ENCODE measurements at regions not wholly inside any gene's neighbourhood (a gene's known extent, or its start where the extent isn't known, plus 50 kb on each side); places are given as distances from the start of the nearest gene placed in this dataset.

DNA sequence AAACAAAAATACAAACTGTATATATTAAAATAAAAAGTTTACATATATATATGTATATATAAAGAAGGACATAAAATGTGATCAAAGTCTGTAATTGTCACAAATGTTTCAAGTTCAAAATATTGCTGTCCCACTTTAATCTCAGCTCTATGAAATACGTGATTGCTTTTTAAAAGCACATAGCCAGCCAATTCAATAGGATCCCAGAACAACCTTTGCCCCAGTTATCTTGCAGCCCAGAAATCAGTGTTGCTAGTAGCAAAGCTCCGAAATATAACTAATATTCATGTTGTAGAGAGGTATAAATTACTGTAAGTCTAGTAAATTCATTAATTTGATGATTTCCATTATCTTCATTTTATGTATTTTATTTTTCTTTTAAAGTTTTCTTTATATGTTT, 114.6 kb downstream of the ELOVL4 start:
- in situ Hi-C loops (cut with MboI; ENCODE audit: low sequenced_read_pairs in 4 of 4) (no loop called here), intact Hi-C loops (cut with DNase I; ENCODE audit: low total_unique reads) (no loop called here)
- H3K27me3 ChIP-seq, result no peaks in the 10 kb centered on the region
- H3K4me3 ChIP-seq, result no peak overlapping the region
- H3K4me1 ChIP-seq, result no peaks in the 10 kb centered on the region
- H3K27ac ChIP-seq, result no peak overlapping the region
- ATAC-seq, result no peak
- H3K36me3 ChIP-seq, result no peaks in the 10 kb centered on the region
- no peaks in the 10 kb centered on the region for H3K9me3 ChIP-seq
- TF ChIP-seq, protein P1, sequence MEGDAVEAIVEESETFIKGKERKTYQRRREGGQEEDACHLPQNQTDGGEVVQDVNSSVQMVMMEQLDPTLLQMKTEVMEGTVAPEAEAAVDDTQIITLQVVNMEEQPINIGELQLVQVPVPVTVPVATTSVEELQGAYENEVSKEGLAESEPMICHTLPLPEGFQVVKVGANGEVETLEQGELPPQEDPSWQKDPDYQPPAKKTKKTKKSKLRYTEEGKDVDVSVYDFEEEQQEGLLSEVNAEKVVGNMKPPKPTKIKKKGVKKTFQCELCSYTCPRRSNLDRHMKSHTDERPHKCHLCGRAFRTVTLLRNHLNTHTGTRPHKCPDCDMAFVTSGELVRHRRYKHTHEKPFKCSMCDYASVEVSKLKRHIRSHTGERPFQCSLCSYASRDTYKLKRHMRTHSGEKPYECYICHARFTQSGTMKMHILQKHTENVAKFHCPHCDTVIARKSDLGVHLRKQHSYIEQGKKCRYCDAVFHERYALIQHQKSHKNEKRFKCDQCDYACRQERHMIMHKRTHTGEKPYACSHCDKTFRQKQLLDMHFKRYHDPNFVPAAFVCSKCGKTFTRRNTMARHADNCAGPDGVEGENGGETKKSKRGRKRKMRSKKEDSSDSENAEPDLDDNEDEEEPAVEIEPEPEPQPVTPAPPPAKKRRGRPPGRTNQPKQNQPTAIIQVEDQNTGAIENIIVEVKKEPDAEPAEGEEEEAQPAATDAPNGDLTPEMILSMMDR (IDR thresholded peaks at IDR 0.05 in 4 of 5, conservative IDR thresholded peaks at IDR 0.05 in 1 of 5), result no peak
- no peak for TF ChIP-seq POLR2A (IDR thresholded peaks at IDR 0.05)
- DNase-seq, result no peak

DNA sequence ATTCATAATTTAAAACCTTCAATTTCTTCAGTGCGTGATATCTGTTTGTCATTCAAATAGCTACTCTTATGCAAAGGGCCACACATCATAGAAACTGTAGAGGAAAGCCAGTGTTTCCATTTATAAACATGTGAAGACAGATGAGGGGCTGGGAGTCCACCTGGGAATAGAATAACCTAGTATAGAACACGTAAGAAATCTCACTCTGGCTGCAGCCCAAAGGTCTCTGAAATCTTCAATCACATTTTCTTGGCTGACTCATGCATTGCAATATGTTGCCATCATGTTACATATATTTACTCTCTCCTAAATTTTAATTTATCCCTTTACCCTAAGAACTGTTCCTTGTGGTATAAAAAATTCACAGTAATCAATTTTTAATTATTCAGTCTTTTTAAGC, 123.2 kb downstream of the ELOVL4 start:
- no peaks in the 10 kb centered on the region for H3K9me3 ChIP-seq
- DNase-seq (no peak), ATAC-seq (no peak)
- TF ChIP-seq POLR2A (IDR thresholded peaks at IDR 0.05), result no peak
- TF ChIP-seq, protein P1 (IDR thresholded peaks at IDR 0.05 in 4 of 5, conservative IDR thresholded peaks at IDR 0.05 in 1 of 5), result no peak
- no peaks in the 10 kb centered on the region for H3K36me3 ChIP-seq
- in situ Hi-C loops (cut with MboI; ENCODE audit: low sequenced_read_pairs in 4 of 4), result no loop called here
- no peak overlapping the region for H3K4me3 ChIP-seq
- H3K4me1 ChIP-seq, result no peaks in the 10 kb centered on the region
- intact Hi-C loops (cut with DNase I; ENCODE audit: low total_unique reads), result no loop called here
- no peaks in the 10 kb centered on the region for H3K27me3 ChIP-seq
- no peak overlapping the region for H3K27ac ChIP-seq

DNA sequence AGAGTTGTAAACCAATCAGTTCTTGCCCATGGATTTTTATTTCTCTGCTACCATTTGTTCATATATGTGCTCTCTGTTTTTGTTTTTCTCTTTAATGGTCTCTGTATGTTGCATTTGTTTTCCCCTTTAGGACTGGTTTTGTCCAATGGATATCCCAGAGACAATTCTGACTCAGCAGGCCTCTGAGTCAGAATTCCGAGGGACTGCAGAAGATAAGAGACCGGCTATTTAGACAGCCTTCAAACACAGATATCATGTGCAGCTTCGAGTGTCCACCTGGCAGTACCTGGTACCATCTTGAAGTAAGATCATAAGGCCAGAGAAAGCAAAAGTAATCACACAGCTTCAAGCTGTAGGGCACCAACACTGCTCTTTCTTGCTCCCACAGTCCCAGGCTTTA, 125.5 kb downstream of the ELOVL4 start:
- Histone ChIP-seq H3K4me3 (no peak overlapping the region), H3K27me3 (no peaks in the 10 kb centered on the region), H3K36me3 (no peaks in the 10 kb centered on the region), H3K27ac (no peak overlapping the region), H3K4me1 (no peaks in the 10 kb centered on the region), H3K9me3 (no peaks in the 10 kb centered on the region)
- ATAC-seq, result no peak
- no peak for DNase-seq
- intact Hi-C loops (cut with DNase I; ENCODE audit: low total_unique reads), result no loop called here
- TF ChIP-seq POLR2A (IDR thresholded peaks at IDR 0.05), result no peak
- TF ChIP-seq, protein P1 (IDR thresholded peaks at IDR 0.05 in 4 of 5, conservative IDR thresholded peaks at IDR 0.05 in 1 of 5), result no peak
- in situ Hi-C loops (cut with MboI; ENCODE audit: low sequenced_read_pairs in 4 of 4), result no loop called here

DNA sequence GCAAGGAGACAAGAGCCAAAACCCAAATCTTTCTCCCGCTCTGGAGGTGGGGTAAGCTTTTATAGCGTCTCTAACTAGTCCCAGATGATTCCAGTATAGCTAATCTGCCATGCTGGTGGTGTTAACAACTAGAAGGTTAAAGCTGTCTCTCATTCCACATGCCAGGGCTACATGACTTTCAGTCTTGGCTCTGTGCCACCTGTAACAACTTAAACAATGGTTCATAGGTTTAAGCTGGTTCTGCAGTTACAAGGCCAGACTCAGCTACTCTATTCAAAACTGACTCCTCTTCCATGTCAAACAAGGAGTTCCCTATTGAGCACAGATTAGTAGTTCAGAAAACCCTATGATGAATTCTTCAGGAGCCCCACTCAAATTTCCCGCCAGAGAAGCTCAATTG, 128.9 kb downstream of the ELOVL4 start:
- in situ Hi-C loops (cut with MboI; ENCODE audit: low sequenced_read_pairs in 4 of 4), result no loop called here

DNA sequence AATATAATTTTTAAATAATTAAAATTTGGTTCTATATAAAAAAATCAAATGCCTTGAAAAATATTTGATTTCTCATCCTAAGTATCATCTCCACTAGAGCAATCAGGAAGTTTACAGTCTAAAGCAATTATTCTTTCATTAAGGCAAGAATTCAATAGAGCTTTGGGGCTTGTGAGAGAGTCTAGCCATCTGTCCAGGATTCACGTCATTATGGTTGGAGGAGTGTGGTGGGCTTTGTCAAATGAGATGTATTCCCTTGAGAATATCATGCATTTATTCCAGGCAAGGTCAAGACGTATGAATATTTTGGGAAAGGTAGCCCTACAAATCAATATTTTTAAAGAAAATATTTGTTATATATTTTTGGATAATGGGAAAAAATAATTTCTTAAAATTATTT, 132.4 kb downstream of the ELOVL4 start:
- Histone ChIP-seq H3K27ac (no peak overlapping the region), H3K27me3 (no peaks in the 10 kb centered on the region), H3K4me3 (no peak overlapping the region), H3K4me1 (no peaks in the 10 kb centered on the region), H3K9me3 (no peaks in the 10 kb centered on the region), H3K36me3 (no peaks in the 10 kb centered on the region)
- in situ Hi-C loops (cut with MboI; ENCODE audit: low sequenced_read_pairs in 4 of 4), result no loop called here
- intact Hi-C loops (cut with DNase I; ENCODE audit: low total_unique reads), result no loop called here
- ATAC-seq, result no peak
- no peak for DNase-seq
- TF ChIP-seq, protein P1 (IDR thresholded peaks at IDR 0.05 in 4 of 5, conservative IDR thresholded peaks at IDR 0.05 in 1 of 5), result no peak
- no peak for TF ChIP-seq POLR2A (IDR thresholded peaks at IDR 0.05)

More for the DNA sequence above, 128.9 kb downstream of the ELOVL4 start:
- TF ChIP-seq, protein P1 (IDR thresholded peaks at IDR 0.05 in 4 of 5, conservative IDR thresholded peaks at IDR 0.05 in 1 of 5), result no peak
- TF ChIP-seq POLR2A (IDR thresholded peaks at IDR 0.05), result no peak
- ATAC-seq, result no peak
- Histone ChIP-seq H3K27me3 (no peaks in the 10 kb centered on the region), H3K9me3 (no peaks in the 10 kb centered on the region), H3K4me3 (no peak overlapping the region), H3K36me3 (no peaks in the 10 kb centered on the region), H3K27ac (no peak overlapping the region), H3K4me1 (no peaks in the 10 kb centered on the region)
- no peak for DNase-seq
- intact Hi-C loops (cut with DNase I; ENCODE audit: low total_unique reads), result no loop called here

Measured in gastrocnemius medialis (tissue), 4 donors.